ENCODE measurements at regions not wholly inside any gene's neighbourhood (a gene's known extent, or its start where the extent isn't known, plus 50 kb on each side); places are given as distances from the start of the nearest gene placed in this dataset.

- no peak for TF ChIP-seq CTCF (IDR thresholded peaks at IDR 0.05; ENCODE audit: borderline replicate concordance, insufficient read depth, low read depth, low read length)
- no peak overlapping the region for H3K4me3 ChIP-seq (ENCODE audit: low read depth, low read length)
Measured at GRCh38 chr16:85259115-85259831, 147.0 kb upstream of the CIBAR2 start.

GRCh38 chr16:85259832-85260167 lies 147.5 kb upstream of the CIBAR2 start:
- TF ChIP-seq CTCF (IDR thresholded peaks at IDR 0.05; ENCODE audit: borderline replicate concordance, insufficient read depth, low read depth, low read length), result no peak
- H3K4me3 ChIP-seq (ENCODE audit: low read depth, low read length), result no peak overlapping the region

- no peak overlapping the region for H3K4me3 ChIP-seq (ENCODE audit: low read depth, low read length)
- TF ChIP-seq CTCF (IDR thresholded peaks at IDR 0.05; ENCODE audit: borderline replicate concordance, insufficient read depth, low read depth, low read length), result no peak
Measured at GRCh38 chr16:85261204-85261603, 148.9 kb upstream of the CIBAR2 start.

- no peak overlapping the region for H3K4me3 ChIP-seq (ENCODE audit: low read depth, low read length)
- TF ChIP-seq CTCF (IDR thresholded peaks at IDR 0.05; ENCODE audit: borderline replicate concordance, insufficient read depth, low read depth, low read length), result no peak
Measured at GRCh38 chr16:85261657-85262557, 149.6 kb upstream of the CIBAR2 start.

- no peak for TF ChIP-seq CTCF (IDR thresholded peaks at IDR 0.05; ENCODE audit: borderline replicate concordance, insufficient read depth, low read depth, low read length)
- no peak overlapping the region for H3K4me3 ChIP-seq (ENCODE audit: low read depth, low read length)
Measured at GRCh38 chr16:85262558-85263238, 150.4 kb upstream of the CIBAR2 start.

- TF ChIP-seq CTCF (IDR thresholded peaks at IDR 0.05; ENCODE audit: borderline replicate concordance, insufficient read depth, low read depth, low read length), result no peak
- H3K4me3 ChIP-seq (ENCODE audit: low read depth, low read length), result no peak overlapping the region
Measured at GRCh38 chr16:85263239-85263585, 150.9 kb upstream of the CIBAR2 start.

All from GM12875 (cell line).